HepG2 (cell line): ENCODE measurements at regions not wholly inside any gene's neighbourhood (a gene's known extent, or its start where the extent isn't known, plus 50 kb on each side); places are given as distances from the start of the nearest gene placed in this dataset.

Experiments
- AHR ChIP-seq: IDR thresholded peaks from 2 replicates; pipeline ENCODE4 v1.6.1; 2018; ENCODE audit warnings: missing genetic modification reagents, missing compliant biosample characterization
- CAMTA2 ChIP-seq: sonication (generic); formaldehyde crosslinking; IDR thresholded peaks from 2 replicates; pipeline ENCODE4 v1.4.0; 2020; ENCODE audit warnings: mild to moderate bottlenecking, missing genetic modification reagents, borderline replicate concordance
- DNMT3B ChIP-seq: conservative IDR thresholded peaks from 2 replicates; pipeline ENCODE4 v1.6.1; 2016; ENCODE audit warnings: missing biosample characterization, control low read depth
- FLYWCH1 ChIP-seq: sonication (generic); formaldehyde crosslinking; IDR thresholded peaks from 2 replicates; pipeline ENCODE4 v1.8.1; 2023; ENCODE audit warnings: mild to moderate bottlenecking, missing genetic modification reagents
- FOXC1 ChIP-seq: sonication (generic); formaldehyde crosslinking; IDR thresholded peaks from 2 replicates; pipeline ENCODE4 v1.8.0; 2022; ENCODE audit warnings: mild to moderate bottlenecking, missing genetic modification reagents, borderline replicate concordance
- GTF2F1 ChIP-seq: fragments of 150-350 bp; IDR thresholded peaks from 2 replicates; pipeline ENCODE4 v1.6.1; 2014; ENCODE audit warnings: low read length
- JUND ChIP-seq: sonication (generic); formaldehyde crosslinking; IDR thresholded peaks from 2 replicates; pipeline ENCODE4 v1.8.0; 2022; ENCODE audit warnings: mild to moderate bottlenecking, missing genetic modification reagents
- MXD4 ChIP-seq: IDR thresholded peaks from 2 replicates; pipeline ENCODE4 v1.6.1; 2016; ENCODE audit warnings: mild to moderate bottlenecking, missing biosample characterization, missing genetic modification reagents
- SMYD3 ChIP-seq: sonication (generic); formaldehyde crosslinking; IDR thresholded peaks from 2 replicates; pipeline ENCODE4 v1.8.1; 2023; ENCODE audit warnings: mild to moderate bottlenecking, missing genetic modification reagents
- YY1 ChIP-seq: IDR thresholded peaks from 2 replicates; pipeline ENCODE4 v1.6.1; 2011; ENCODE audit warnings: low read length, low read depth, moderate library complexity, mild to moderate bottlenecking; ENCODE audit not compliant: insufficient read depth, insufficient replicate concordance
- ZFP37 ChIP-seq: sonication (generic); formaldehyde crosslinking; IDR thresholded peaks from 2 replicates; pipeline ENCODE4 v1.4.0; 2020; ENCODE audit warnings: missing genetic modification reagents, borderline replicate concordance
- ZNF382 ChIP-seq: sonication (generic); formaldehyde crosslinking; IDR thresholded peaks from 2 replicates; pipeline ENCODE4 v1.5.0; 2020; ENCODE audit warnings: missing genetic modification reagents, mild to moderate bottlenecking, borderline replicate concordance
- ZNF468 ChIP-seq: sonication (generic); formaldehyde crosslinking; IDR thresholded peaks from 2 replicates; pipeline ENCODE4 v1.8.0; 2022; ENCODE audit warnings: mild to moderate bottlenecking, moderate library complexity, missing genetic modification reagents
- TF ChIP-seq, protein P1 (sequence below): IDR thresholded peaks from 2 replicates; pipeline ENCODE4 v1.4.0; 2020; ENCODE audit warnings: mild to moderate bottlenecking, missing genetic modification reagents
- TF ChIP-seq, protein P2 (sequence below), 2 experiments: sonication (generic) in 1 of 2; formaldehyde crosslinking in 1 of 2; IDR thresholded peaks; 2 replicates each; pipeline versions ENCODE4 v1.4.0 to v1.6.1; 2018 to 2020; ENCODE audit warnings: missing genetic modification reagents in 2 of 2, borderline replicate concordance in 1 of 2, low read depth in 1 of 2, mild to moderate bottlenecking in 1 of 2, missing biosample characterization in 1 of 2
- TF ChIP-seq, protein P3 (sequence below): sonication (generic); formaldehyde crosslinking; IDR thresholded peaks from 2 replicates; pipeline ENCODE4 v1.4.0; 2020; ENCODE audit warnings: mild to moderate bottlenecking, missing genetic modification reagents
- TF ChIP-seq, protein P4 (sequence below): sonication (generic); formaldehyde crosslinking; IDR thresholded peaks from 2 replicates; pipeline ENCODE4 v1.4.0; 2020; ENCODE audit warnings: missing genetic modification reagents, borderline replicate concordance
- TF ChIP-seq, protein P5 (sequence below): sonication (generic); formaldehyde crosslinking; IDR thresholded peaks from 2 replicates; pipeline ENCODE4 v1.5.0; 2020; ENCODE audit warnings: mild to moderate bottlenecking, missing genetic modification reagents

DNA sequence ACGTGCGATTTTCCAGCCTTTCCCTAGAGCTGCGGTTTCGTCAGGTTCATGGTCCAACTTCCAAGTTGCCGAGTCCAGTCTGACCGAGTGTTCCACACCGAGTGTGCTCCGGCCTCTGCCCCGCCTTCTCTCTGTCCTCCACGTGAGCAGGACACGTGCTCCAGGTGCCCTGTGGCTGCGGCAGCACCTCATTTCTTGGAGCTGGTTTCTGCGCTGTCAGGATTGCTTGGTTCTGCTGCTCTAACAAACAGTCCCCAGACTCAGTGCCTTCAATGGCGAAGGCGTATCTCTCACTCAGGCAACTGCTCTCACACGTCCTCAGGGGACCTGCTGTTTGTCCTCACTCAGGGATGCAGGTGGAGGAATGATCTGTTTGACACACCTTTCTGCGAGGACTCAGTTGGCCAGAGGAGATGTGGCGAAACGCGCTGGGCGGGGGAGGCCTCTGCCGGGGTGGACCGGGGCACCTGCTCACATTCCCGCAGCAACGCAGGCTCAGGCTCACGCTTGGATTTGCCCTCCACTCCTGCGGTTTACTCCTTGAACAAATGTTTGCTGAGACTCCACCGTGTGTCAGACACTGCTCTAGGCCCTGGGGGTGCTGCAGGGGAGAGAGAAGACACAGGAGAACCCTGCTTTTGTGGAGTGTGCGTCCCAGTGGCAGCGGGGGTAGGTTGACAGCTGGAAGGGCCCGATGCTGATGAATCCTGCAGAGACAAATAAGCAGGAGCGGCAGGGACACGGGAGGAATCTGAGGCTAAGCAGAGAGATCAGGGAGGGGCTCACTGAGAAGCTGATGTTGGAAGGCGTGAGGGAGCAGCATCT lies 63.4 kb upstream of the FBRSL1 start (continued):
- TF ChIP-seq, protein P1, sequence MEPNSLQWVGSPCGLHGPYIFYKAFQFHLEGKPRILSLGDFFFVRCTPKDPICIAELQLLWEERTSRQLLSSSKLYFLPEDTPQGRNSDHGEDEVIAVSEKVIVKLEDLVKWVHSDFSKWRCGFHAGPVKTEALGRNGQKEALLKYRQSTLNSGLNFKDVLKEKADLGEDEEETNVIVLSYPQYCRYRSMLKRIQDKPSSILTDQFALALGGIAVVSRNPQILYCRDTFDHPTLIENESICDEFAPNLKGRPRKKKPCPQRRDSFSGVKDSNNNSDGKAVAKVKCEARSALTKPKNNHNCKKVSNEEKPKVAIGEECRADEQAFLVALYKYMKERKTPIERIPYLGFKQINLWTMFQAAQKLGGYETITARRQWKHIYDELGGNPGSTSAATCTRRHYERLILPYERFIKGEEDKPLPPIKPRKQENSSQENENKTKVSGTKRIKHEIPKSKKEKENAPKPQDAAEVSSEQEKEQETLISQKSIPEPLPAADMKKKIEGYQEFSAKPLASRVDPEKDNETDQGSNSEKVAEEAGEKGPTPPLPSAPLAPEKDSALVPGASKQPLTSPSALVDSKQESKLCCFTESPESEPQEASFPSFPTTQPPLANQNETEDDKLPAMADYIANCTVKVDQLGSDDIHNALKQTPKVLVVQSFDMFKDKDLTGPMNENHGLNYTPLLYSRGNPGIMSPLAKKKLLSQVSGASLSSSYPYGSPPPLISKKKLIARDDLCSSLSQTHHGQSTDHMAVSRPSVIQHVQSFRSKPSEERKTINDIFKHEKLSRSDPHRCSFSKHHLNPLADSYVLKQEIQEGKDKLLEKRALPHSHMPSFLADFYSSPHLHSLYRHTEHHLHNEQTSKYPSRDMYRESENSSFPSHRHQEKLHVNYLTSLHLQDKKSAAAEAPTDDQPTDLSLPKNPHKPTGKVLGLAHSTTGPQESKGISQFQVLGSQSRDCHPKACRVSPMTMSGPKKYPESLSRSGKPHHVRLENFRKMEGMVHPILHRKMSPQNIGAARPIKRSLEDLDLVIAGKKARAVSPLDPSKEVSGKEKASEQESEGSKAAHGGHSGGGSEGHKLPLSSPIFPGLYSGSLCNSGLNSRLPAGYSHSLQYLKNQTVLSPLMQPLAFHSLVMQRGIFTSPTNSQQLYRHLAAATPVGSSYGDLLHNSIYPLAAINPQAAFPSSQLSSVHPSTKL (CRISPR knock-in tag), result peak; percentile 61
- TF ChIP-seq, protein P2, sequence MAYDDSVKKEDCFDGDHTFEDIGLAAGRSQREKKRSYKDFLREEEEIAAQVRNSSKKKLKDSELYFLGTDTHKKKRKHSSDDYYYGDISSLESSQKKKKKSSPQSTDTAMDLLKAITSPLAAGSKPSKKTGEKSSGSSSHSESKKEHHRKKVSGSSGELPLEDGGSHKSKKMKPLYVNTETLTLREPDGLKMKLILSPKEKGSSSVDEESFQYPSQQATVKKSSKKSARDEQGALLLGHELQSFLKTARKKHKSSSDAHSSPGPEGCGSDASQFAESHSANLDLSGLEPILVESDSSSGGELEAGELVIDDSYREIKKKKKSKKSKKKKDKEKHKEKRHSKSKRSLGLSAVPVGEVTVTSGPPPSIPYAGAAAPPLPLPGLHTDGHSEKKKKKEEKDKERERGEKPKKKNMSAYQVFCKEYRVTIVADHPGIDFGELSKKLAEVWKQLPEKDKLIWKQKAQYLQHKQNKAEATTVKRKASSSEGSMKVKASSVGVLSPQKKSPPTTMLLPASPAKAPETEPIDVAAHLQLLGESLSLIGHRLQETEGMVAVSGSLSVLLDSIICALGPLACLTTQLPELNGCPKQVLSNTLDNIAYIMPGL (CRISPR knock-in tag; IDR thresholded peaks at IDR 0.05; ENCODE audit: borderline replicate concordance in 1 of 2, low read depth in 1 of 2), result no peak
- TF ChIP-seq, protein P3, sequence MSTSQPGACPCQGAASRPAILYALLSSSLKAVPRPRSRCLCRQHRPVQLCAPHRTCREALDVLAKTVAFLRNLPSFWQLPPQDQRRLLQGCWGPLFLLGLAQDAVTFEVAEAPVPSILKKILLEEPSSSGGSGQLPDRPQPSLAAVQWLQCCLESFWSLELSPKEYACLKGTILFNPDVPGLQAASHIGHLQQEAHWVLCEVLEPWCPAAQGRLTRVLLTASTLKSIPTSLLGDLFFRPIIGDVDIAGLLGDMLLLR (CRISPR knock-in tag), result peak; percentile 60
- TF ChIP-seq, protein P4, sequence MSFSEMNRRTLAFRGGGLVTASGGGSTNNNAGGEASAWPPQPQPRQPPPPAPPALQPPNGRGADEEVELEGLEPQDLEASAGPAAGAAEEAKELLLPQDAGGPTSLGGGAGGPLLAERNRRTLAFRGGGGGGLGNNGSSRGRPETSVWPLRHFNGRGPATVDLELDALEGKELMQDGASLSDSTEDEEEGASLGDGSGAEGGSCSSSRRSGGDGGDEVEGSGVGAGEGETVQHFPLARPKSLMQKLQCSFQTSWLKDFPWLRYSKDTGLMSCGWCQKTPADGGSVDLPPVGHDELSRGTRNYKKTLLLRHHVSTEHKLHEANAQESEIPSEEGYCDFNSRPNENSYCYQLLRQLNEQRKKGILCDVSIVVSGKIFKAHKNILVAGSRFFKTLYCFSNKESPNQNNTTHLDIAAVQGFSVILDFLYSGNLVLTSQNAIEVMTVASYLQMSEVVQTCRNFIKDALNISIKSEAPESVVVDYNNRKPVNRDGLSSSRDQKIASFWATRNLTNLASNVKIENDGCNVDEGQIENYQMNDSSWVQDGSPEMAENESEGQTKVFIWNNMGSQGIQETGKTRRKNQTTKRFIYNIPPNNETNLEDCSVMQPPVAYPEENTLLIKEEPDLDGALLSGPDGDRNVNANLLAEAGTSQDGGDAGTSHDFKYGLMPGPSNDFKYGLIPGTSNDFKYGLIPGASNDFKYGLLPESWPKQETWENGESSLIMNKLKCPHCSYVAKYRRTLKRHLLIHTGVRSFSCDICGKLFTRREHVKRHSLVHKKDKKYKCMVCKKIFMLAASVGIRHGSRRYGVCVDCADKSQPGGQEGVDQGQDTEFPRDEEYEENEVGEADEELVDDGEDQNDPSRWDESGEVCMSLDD (CRISPR knock-in tag), result no peak
- TF ChIP-seq FOXC1 (CRISPR knock-in tag) (peak; percentile 90), ZNF468 (CRISPR knock-in tag) (no peak), DNMT3B (CRISPR knock-in tag) (no peak), YY1 (peak; percentile 24), MXD4 (CRISPR knock-in tag) (peak; percentile 71; the same call in 1 of the 2 replicates), AHR (CRISPR knock-in tag) (peak; percentile 74; the same call in 1 of the 2 replicates), JUND (no peak), SMYD3 (CRISPR knock-in tag) (peak; percentile 93), FLYWCH1 (peak; percentile 93; the same call in 1 of the 2 replicates), CAMTA2 (CRISPR knock-in tag) (no peak), ZNF382 (CRISPR knock-in tag) (no peak), GTF2F1 (no peak), ZFP37 (CRISPR knock-in tag) (peak; percentile 89)
- TF ChIP-seq, protein P5, sequence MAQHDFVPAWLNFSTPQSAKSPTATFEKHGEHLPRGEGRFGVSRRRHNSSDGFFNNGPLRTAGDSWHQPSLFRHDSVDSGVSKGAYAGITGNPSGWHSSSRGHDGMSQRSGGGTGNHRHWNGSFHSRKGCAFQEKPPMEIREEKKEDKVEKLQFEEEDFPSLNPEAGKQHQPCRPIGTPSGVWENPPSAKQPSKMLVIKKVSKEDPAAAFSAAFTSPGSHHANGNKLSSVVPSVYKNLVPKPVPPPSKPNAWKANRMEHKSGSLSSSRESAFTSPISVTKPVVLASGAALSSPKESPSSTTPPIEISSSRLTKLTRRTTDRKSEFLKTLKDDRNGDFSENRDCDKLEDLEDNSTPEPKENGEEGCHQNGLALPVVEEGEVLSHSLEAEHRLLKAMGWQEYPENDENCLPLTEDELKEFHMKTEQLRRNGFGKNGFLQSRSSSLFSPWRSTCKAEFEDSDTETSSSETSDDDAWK, result no peak
